DOHH2 (cell line): ENCODE measurements at regions not wholly inside any gene's neighbourhood (a gene's known extent, or its start where the extent isn't known, plus 50 kb on each side); places are given as distances from the start of the nearest gene placed in this dataset.

Experiments used
- H3F3A ChIP-seq: fragments of 200-600 bp; sonication (generic), shearing (Covaris generic); 2 replicates; pipeline ENCODE4 v1.6.0; 2016; ENCODE audit warnings: antibody characterized with exemption, mild to moderate bottlenecking; ENCODE audit not compliant: control insufficient read depth, insufficient read depth
- H3K27ac ChIP-seq: fragments of 200-600 bp; sonication (generic); 2 replicates; pipeline ENCODE4 v1.5.1; 2014; ENCODE audit warnings: low read depth, mild to moderate bottlenecking, low read length, moderate library complexity
- H3K27me3 ChIP-seq: fragments of 200-600 bp; sonication (generic); 2 replicates; pipeline ENCODE4 v1.6.1; 2014; ENCODE audit warnings: mild to moderate bottlenecking, low read length, mixed read lengths; ENCODE audit not compliant: control insufficient read depth
- H3K36me3 ChIP-seq: fragments of 200-600 bp; sonication (generic); 2 replicates; pipeline ENCODE4 v1.6.1; 2014; ENCODE audit warnings: mild to moderate bottlenecking, low read length, moderate library complexity, mixed read lengths; ENCODE audit not compliant: control insufficient read depth
- H3K4me1 ChIP-seq: fragments of 200-600 bp; sonication (generic); 2 replicates; pipeline ENCODE4 v1.6.1; 2014; ENCODE audit warnings: mild to moderate bottlenecking, low read length, mixed read lengths; ENCODE audit not compliant: control insufficient read depth
- H3K4me2 ChIP-seq: fragments of 200-600 bp; sonication (generic); 2 replicates; pipeline ENCODE4 v1.6.0; 2014; ENCODE audit warnings: mild to moderate bottlenecking, low read length, moderate library complexity
- H3K4me3 ChIP-seq: fragments of 200-600 bp; sonication (generic); 2 replicates; pipeline ENCODE4 v1.5.1; 2014; ENCODE audit warnings: mild to moderate bottlenecking, low read length, mixed read lengths
- H3K79me2 ChIP-seq: fragments of 200-600 bp; sonication (generic); 2 replicates; pipeline ENCODE4 v1.6.1; 2014; ENCODE audit warnings: mild to moderate bottlenecking, low read length, mixed read lengths; ENCODE audit not compliant: control insufficient read depth
- H3K9me2 ChIP-seq: fragments of 200-600 bp; sonication (generic); replicated peaks from 2 replicates; pipeline ENCODE4 v1.6.1; 2014; ENCODE audit warnings: mild to moderate bottlenecking, low read length, mixed read lengths; ENCODE audit not compliant: control insufficient read depth
- H3K9me3 ChIP-seq: fragments of 200-600 bp; sonication (generic); 2 replicates; pipeline ENCODE4 v1.6.1; 2014; ENCODE audit warnings: antibody characterized with exemption, low read length, mixed read lengths; ENCODE audit not compliant: control insufficient read depth, insufficient read depth
- H4K20me1 ChIP-seq: fragments of 200-600 bp; sonication (generic); 2 replicates; pipeline ENCODE4 v1.6.0; 2014; ENCODE audit warnings: low read depth, mild to moderate bottlenecking, antibody characterized with exemption, low read length, moderate library complexity; ENCODE audit not compliant: control insufficient read depth, insufficient read depth
- EZH2phosphoT487 ChIP-seq: fragments of 200-600 bp; sonication (generic); IDR thresholded peaks from 2 replicates; pipeline ENCODE4 v1.6.1; 2017; ENCODE audit warnings: borderline replicate concordance, mild to moderate bottlenecking, antibody characterized with exemption, low read length, moderate library complexity, mixed read lengths
- TF ChIP-seq, protein P1 (sequence below): fragments of 200-600 bp; sonication (generic); IDR thresholded peaks from one replicate; pipeline ENCODE4 v1.5.1; 2014; ENCODE audit warnings: antibody characterized with exemption, mild to moderate bottlenecking, low read depth, low read length; ENCODE audit not compliant: poor library complexity, severe bottlenecking

DNA sequence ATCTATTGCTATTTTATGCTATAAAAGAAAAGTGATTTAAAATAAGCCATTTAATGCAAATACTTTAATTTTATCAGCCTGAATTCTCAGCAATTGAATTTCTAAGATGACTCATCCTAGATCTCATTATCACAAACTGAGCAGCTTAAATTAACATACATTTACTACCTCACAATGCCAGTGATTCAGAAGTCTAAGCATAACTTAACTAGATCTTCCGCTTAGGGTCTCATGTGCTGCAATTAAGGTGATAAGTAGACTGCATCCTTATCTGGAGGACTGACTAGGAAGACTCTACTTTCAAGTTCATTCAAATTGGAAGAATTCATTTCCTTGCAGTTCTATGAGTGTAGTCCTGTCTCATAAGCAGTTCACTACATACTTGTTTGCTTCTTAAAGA is 286.6 kb downstream of the COL11A1 start:
- no peaks in the 10 kb centered on the region for H3K36me3 ChIP-seq
- H3K27ac ChIP-seq = no peak overlapping the region
- H3K4me1 ChIP-seq = no peaks in the 10 kb centered on the region
- H3K79me2 ChIP-seq = no peaks in the 10 kb centered on the region
- no peaks in the 10 kb centered on the region for H4K20me1 ChIP-seq
- H3K4me2 ChIP-seq = no peak overlapping the region
- H3K9me2 ChIP-seq = no peaks in the 10 kb centered on the region
- no peak overlapping the region for H3K4me3 ChIP-seq
- no peaks in the 10 kb centered on the region; the same call in 1 of the 2 replicates for H3K9me3 ChIP-seq
- TF ChIP-seq, protein P1, sequence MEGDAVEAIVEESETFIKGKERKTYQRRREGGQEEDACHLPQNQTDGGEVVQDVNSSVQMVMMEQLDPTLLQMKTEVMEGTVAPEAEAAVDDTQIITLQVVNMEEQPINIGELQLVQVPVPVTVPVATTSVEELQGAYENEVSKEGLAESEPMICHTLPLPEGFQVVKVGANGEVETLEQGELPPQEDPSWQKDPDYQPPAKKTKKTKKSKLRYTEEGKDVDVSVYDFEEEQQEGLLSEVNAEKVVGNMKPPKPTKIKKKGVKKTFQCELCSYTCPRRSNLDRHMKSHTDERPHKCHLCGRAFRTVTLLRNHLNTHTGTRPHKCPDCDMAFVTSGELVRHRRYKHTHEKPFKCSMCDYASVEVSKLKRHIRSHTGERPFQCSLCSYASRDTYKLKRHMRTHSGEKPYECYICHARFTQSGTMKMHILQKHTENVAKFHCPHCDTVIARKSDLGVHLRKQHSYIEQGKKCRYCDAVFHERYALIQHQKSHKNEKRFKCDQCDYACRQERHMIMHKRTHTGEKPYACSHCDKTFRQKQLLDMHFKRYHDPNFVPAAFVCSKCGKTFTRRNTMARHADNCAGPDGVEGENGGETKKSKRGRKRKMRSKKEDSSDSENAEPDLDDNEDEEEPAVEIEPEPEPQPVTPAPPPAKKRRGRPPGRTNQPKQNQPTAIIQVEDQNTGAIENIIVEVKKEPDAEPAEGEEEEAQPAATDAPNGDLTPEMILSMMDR = no peak
- TF ChIP-seq EZH2phosphoT487 = no peak
- H3K27me3 ChIP-seq = no peaks in the 10 kb centered on the region
- H3F3A ChIP-seq = no peaks in the 10 kb centered on the region

DNA sequence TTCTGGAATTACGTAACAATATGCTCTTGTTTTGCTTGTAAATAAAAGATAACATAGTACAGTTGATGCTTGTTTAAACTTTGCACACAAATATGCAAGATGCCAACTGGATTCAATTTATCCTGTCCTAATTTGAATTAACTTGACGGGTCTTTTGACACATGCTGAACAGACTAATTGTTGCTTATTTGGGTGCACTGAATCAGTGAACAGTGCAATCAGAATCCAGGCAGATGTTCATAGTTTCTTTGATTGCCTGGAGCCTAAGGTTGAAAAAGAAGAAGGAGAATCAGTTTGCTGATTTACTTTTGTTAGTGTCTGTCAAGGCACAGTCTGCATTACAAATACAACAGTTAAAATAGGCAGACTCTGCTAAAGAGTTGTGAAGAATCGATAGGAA is 307.9 kb downstream of the COL11A1 start:
- no peaks in the 10 kb centered on the region for H3K27me3 ChIP-seq
- H3K36me3 ChIP-seq = no peaks in the 10 kb centered on the region
- no peaks in the 10 kb centered on the region for H3F3A ChIP-seq
- H3K79me2 ChIP-seq = no peaks in the 10 kb centered on the region
- TF ChIP-seq, protein P1 = no peak
- TF ChIP-seq EZH2phosphoT487 = no peak
- no peaks in the 10 kb centered on the region for H3K9me3 ChIP-seq
- no peaks in the 10 kb centered on the region for H3K4me1 ChIP-seq
- no peak overlapping the region for H3K27ac ChIP-seq
- no peaks in the 10 kb centered on the region for H3K9me2 ChIP-seq
- no peak overlapping the region for H3K4me2 ChIP-seq
- H4K20me1 ChIP-seq = no peaks in the 10 kb centered on the region
- no peak overlapping the region for H3K4me3 ChIP-seq

DNA sequence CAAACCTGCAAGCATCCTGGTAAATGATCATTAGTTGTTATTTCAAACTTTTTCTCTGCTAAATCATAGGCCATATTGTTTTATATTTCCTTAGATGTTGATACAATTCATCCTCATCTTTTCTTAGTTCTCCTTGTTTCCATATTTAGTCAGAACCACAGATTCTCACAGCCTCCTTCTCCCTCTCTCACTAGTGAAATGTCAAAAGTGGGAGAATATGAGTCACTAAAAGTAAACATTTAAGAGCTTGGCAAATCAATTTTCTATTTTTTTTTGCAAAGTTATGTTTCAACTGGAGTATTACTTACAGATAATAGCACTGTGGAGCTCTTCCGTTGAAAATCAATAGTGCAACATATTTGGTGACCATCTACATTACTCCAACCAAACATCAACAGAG is 308.8 kb downstream of the COL11A1 start:
- Histone ChIP-seq H3K4me2 (no peak overlapping the region), H3F3A (no peaks in the 10 kb centered on the region), H3K4me1 (no peaks in the 10 kb centered on the region), H4K20me1 (no peaks in the 10 kb centered on the region), H3K9me3 (no peaks in the 10 kb centered on the region), H3K36me3 (no peaks in the 10 kb centered on the region), H3K27me3 (no peaks in the 10 kb centered on the region), H3K79me2 (no peaks in the 10 kb centered on the region), H3K9me2 (no peaks in the 10 kb centered on the region), H3K4me3 (no peak overlapping the region), H3K27ac (no peak overlapping the region)
- TF ChIP-seq, protein P1 = no peak
- TF ChIP-seq EZH2phosphoT487 = no peak

DNA sequence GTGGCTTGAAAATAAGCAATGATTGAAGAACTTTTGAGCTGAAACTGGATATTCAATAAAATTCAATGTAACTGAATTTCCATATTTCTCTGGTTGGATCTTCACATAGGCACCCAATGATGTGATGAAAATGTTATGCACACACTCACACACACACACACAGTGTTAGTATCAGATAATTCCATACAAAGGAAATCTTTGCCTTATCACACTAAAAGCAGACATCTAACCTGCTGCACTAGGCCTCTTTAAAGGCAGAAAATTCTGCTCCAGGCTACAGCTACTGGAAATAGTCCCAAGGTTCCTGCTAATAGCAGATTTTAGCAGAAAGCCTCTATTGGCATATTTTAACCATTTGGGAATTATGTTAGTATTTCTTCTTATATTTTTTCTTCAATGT is 309.6 kb downstream of the COL11A1 start:
- Histone ChIP-seq H3K9me3 (no peaks in the 10 kb centered on the region), H4K20me1 (no peaks in the 10 kb centered on the region), H3K4me1 (no peaks in the 10 kb centered on the region), H3K36me3 (no peaks in the 10 kb centered on the region), H3K79me2 (no peaks in the 10 kb centered on the region), H3K27me3 (no peaks in the 10 kb centered on the region), H3F3A (no peaks in the 10 kb centered on the region), H3K9me2 (no peaks in the 10 kb centered on the region), H3K27ac (no peak overlapping the region), H3K4me3 (no peak overlapping the region), H3K4me2 (no peak overlapping the region)
- no peak for TF ChIP-seq EZH2phosphoT487
- TF ChIP-seq, protein P1 = no peak
